Breast epithelium (tissue), 3 donors: ENCODE measurements at regions not wholly inside any gene's neighbourhood (a gene's known extent, or its start where the extent isn't known, plus 50 kb on each side); places are given as distances from the start of the nearest gene placed in this dataset.

Source experiments
- CTCF ChIP-seq, 3 donors: fragments of 450-650 bp; IDR thresholded peaks; one replicate each; pipeline ENCODE4 v1.5.1; 2016 to 2017; ENCODE audit warnings: antibody characterized with exemption in 3 of 3, mild to moderate bottlenecking in 3 of 3, moderate library complexity in 3 of 3
- POLR2A ChIP-seq: fragments of 450-650 bp; IDR thresholded peaks from one replicate; pipeline ENCODE4 v1.6.1; 2016; ENCODE audit warnings: antibody characterized with exemption, mild to moderate bottlenecking, moderate library complexity
- POLR2AphosphoS5 ChIP-seq, 3 donors: sonication (generic); formaldehyde crosslinking; IDR thresholded peaks; one replicate each; pipeline ENCODE4 v1.6.1; 2017; ENCODE audit warnings: antibody characterized with exemption in 3 of 3

DNA sequence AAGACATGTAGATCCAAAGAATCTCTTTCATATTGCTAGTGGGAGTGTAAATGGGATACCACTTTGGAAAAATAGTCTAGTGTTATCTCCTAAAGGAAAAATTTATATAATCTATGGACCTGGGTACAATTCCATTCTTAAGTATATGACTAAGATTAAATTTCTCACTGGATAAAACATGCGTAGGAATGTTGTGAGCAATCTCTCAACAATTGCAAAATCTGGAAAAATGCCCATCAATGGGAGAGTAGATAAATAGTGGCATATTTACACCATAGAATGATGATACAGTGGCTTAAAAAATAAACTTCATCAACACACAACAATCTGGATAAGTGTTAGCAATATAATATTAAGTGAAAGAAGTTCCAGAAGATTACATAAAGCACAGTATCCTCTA is 469.5 kb downstream of the MAN2A1 start:
- TF ChIP-seq POLR2A (no peak), POLR2AphosphoS5 (IDR thresholded peaks at IDR 0.05) (no peak), CTCF (IDR thresholded peaks at IDR 0.05) (no peak)
